Kidney epithelial cell (primary cell): ENCODE measurements at regions not wholly inside any gene's neighbourhood (a gene's known extent, or its start where the extent isn't known, plus 50 kb on each side); places are given as distances from the start of the nearest gene placed in this dataset.
A peak's percentile ranks its signal among the peaks of the same experiment; 100 is the strongest.

ENCODE experiments used
- DNase-seq: peaks from one replicate; pipeline ENCODE4 v3.0.0-alpha.2; 2010; ENCODE audit warnings: low read depth
- H3K27me3 ChIP-seq: 2 replicates; pipeline ENCODE4 v1.6.0; 2011; ENCODE audit warnings: low read length; ENCODE audit not compliant: control insufficient read depth, insufficient read depth
- H3K36me3 ChIP-seq: 2 replicates; pipeline ENCODE4 v1.5.1; 2011; ENCODE audit warnings: low read length; ENCODE audit not compliant: control insufficient read depth, insufficient read depth
- H3K4me3 ChIP-seq: 2 replicates; pipeline ENCODE4 v1.5.1; 2011; ENCODE audit warnings: low read depth, mild to moderate bottlenecking, control low read depth, low read length
- TF ChIP-seq, protein P1 (sequence below): IDR thresholded peaks from 2 replicates; pipeline ENCODE4 v1.5.1; 2011; ENCODE audit warnings: mild to moderate bottlenecking, moderate library complexity, low read length, control low read depth, inconsistent platforms; ENCODE audit not compliant: insufficient read depth, poor library complexity, severe bottlenecking

DNA sequence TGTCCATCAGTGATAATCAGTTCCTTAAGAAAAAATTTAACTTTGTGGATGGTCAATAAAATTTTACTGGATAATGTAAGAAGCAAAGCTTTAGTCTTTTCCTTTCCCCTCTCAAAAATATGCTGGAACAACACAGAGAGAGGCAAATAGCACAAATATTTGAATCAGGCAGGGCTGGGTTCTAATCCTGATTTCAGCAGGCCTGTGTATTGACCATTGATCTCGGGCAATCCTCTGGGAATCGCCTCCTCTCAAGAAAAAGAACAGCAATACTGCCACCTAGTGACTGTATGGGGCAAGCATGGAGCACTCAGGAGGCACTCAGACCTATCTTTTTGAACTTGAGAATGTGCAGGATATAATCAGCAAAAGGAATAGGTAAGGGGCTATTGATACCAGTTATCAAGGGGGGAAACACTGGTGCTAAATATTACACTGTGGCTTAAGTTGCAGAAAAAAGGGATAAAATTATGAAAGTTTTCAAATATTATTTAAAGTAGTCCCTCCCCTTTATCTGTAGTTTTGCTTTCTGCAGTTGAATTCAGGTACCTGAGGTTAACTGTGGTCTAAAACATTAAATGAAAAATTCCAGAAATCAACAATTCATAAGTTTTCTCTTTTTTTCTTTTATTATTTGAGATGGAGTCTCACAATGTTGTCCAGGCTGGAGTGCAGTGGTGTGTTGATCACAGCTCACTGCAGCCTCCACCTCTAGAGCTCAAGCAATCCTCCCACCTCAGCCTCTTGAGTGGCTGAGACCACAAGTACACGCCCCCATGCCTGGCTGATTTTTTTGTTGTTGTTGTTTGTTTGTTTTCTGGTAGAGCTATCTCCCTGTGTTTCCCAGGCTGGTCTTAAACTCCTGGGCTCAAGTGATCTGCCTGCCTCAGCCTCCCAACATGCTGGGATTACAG lies 91.8 kb upstream of the NHSL1 start:
- Histone ChIP-seq H3K4me3 (no peak overlapping the region), H3K27me3 (no peaks in the 10 kb centered on the region), H3K36me3 (no peaks in the 10 kb centered on the region)
- TF ChIP-seq, protein P1, sequence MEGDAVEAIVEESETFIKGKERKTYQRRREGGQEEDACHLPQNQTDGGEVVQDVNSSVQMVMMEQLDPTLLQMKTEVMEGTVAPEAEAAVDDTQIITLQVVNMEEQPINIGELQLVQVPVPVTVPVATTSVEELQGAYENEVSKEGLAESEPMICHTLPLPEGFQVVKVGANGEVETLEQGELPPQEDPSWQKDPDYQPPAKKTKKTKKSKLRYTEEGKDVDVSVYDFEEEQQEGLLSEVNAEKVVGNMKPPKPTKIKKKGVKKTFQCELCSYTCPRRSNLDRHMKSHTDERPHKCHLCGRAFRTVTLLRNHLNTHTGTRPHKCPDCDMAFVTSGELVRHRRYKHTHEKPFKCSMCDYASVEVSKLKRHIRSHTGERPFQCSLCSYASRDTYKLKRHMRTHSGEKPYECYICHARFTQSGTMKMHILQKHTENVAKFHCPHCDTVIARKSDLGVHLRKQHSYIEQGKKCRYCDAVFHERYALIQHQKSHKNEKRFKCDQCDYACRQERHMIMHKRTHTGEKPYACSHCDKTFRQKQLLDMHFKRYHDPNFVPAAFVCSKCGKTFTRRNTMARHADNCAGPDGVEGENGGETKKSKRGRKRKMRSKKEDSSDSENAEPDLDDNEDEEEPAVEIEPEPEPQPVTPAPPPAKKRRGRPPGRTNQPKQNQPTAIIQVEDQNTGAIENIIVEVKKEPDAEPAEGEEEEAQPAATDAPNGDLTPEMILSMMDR: peak; percentile 86
- DNase-seq: peak; percentile 26

DNA sequence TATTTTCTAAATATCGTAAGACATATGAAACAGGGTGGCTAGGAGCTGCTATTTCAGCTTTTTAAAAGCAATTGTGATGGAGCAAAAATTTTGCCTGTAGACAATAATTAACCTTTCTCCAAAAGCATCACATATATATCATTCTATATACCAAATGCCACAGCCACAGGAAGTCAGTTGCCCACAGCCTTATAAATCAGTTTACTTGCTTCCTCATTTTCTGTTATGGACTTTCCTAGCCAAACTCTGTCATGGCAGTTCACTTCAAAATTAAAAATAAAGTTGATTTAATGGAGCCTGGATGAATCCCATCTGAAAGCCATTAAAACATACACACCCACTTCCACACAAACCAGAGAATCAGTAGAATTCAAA lies 93.4 kb upstream of the NHSL1 start:
- TF ChIP-seq, protein P1: no peak
- no peak for DNase-seq
- no peaks in the 10 kb centered on the region for H3K36me3 ChIP-seq
- H3K4me3 ChIP-seq: no peak overlapping the region
- no peaks in the 10 kb centered on the region for H3K27me3 ChIP-seq

DNA sequence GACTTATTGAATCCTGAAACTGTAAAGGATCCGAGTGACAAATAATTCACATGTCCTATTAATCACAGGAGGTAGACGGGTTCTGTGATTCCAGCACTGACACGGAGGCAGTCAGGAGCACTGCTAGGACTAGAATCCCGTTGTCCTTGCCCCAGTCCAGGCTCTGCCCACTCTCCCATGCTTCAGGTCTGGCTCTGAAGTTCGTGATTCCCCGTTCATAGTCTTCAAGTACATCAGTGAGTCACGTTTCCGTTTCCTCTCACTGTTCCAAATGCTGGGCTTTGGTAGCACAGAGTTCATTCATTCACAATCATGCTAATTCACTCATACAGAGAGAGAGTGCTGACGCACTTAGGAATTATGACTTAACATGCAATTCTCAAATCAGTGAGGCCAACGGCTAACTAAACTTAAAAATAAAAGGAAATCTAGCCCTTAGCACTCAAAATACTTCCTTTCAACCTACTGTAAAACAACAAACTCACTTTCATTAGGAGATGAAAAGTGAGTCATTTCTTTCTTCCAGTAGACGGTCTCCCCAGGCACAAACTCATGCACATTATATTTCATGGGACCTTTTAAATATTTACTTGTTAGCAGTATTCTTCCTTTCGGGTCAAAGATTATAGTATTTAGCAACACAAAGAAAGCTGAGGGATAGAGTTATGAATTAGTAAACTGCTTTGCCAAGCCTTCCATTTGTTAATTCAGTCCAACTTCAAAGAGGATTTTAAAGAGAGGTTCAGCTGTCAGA lies 94.0 kb upstream of the NHSL1 start:
- Histone ChIP-seq H3K4me3 (no peak overlapping the region), H3K27me3 (no peaks in the 10 kb centered on the region), H3K36me3 (no peaks in the 10 kb centered on the region)
- DNase-seq: peak; percentile 75
- TF ChIP-seq, protein P1: no peak

DNA sequence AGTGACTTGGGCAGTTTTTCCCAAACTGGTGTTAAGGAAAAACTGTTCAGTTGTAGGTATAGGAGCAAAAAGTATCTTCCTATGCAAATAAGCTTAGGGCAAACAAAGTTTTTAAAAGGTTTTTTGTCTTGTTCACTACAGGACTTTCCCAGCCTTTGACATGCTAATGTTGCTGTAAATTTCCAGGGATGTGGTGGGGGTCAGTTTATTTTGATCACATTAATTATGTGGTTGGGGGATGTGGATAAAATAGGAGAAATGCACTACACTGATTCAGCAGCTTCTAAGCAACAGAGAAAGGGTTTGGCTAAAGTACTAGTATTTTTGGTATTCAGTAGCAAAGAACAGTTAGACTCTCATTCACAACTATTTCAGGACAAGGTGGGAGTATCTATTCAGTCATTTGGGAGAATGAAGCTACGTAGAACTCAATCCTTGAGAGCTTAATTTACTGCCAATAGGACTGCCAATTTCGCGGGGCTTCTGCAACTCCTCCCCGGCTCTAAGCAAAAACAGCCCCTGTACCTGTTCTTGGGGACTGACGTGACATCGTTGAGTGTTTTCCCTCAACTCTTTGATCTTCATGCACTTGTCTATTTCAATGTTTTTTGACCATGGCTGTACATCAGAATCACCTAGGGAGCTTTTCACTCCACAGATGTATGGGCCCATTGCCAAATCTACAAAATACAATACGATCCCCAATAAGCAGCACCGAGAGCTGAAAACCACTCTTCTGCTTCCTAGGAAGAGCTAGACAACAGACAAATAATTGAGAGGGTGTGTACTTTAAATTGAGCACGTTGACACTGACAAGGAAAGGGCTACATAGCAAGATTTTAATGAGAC lies 94.8 kb upstream of the NHSL1 start:
- Histone ChIP-seq H3K27me3 (no peaks in the 10 kb centered on the region), H3K4me3 (no peak overlapping the region), H3K36me3 (no peaks in the 10 kb centered on the region)
- no peak for DNase-seq
- TF ChIP-seq, protein P1: no peak

DNA sequence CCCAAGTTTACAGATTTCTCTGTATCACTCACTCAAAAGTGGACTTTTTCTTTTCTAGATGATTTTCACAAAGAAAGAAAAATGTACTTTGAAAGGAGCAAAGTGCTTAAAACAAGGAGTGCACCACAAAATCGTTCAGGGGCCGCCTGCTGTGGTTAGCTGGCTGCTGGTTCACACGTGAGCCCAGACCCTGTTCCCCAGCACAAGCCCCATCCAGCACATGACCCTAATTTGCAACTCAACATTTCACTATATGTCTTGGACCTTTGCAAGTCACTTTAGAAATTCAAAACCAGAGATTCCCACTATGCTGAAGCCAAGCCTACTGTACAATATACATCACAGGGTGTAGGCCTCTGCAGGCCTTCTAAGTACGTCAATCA lies 95.5 kb upstream of the NHSL1 start:
- no peak overlapping the region for H3K4me3 ChIP-seq
- H3K27me3 ChIP-seq: no peaks in the 10 kb centered on the region
- no peak for DNase-seq
- H3K36me3 ChIP-seq: no peaks in the 10 kb centered on the region
- TF ChIP-seq, protein P1: no peak
